ENCODE measurements at regions not wholly inside any gene's neighbourhood (a gene's known extent, or its start where the extent isn't known, plus 50 kb on each side); places are given as distances from the start of the nearest gene placed in this dataset.

DNA sequence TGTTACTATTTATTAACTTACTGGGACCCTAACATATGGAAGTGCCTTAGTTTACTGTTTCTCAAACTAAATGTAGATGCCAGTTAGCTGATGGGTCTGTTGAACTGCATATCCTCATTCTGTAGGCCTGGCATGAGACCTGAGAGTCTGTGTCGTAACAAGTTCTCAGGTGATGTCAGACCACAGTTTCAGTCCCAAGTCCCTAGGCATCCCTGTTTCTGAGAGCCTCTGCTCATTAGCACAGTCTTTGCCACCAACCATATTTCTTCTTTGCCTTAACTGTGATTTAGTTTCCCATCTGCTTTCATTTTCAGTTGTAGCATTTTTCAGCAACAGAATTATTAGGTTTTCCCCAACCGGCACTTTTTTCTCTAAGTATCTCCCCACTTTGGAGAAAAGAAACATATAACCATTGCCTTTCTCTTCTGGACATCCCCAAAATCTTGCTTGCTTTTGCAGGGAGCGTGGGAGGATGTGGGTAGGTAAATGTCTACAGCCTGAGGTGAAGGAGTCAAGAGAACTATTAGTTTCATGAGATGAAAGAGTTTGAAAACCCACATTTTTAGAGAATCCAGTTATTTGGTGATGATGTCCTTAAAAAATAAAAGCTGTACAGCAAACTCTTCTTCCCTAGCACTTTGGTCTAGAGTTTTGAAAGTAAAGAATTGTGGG lies 74.6 kb downstream of the NUDT12 start:
- H3K4me3 Mint-ChIP-seq, result no peak overlapping the region

GRCh38 chr5:103487218-103487617 lies 75.4 kb downstream of the NUDT12 start:
- no peaks in the 10 kb centered on the region for H3K9me3 Mint-ChIP-seq
- peak; percentile 65 for DNase-seq
- H3K4me1 Mint-ChIP-seq (ENCODE audit: low read depth), result peaks cover 35% of the 10 kb centered on the region
- no peak overlapping the region for H3K4me3 Mint-ChIP-seq
- TF ChIP-seq CTCF (IDR thresholded peaks at IDR 0.05), result peak; percentile 33; the same call in 1 of the 2 replicates
- H3K27ac Mint-ChIP-seq, result 0 out of 2 replicates have a peak overlapping the region, but pooled peaks have one; percentile 5
- no peaks in the 10 kb centered on the region for H3K36me3 Mint-ChIP-seq (ENCODE audit: low read depth)
- H3K27me3 Mint-ChIP-seq (ENCODE audit: insufficient read depth), result no peaks in the 10 kb centered on the region

More for the DNA sequence above, 74.6 kb downstream of the NUDT12 start:
- no peak for TF ChIP-seq CTCF (IDR thresholded peaks at IDR 0.05)
- no peaks in the 10 kb centered on the region for H3K36me3 Mint-ChIP-seq (ENCODE audit: low read depth)
- no peaks in the 10 kb centered on the region for H3K27me3 Mint-ChIP-seq (ENCODE audit: insufficient read depth)
- peaks cover 33% of the 10 kb centered on the region for H3K4me1 Mint-ChIP-seq (ENCODE audit: low read depth)
- no peaks in the 10 kb centered on the region for H3K9me3 Mint-ChIP-seq
- H3K27ac Mint-ChIP-seq, result no peak overlapping the region
- DNase-seq, result no peak

GRCh38 chr5:103486739-103487138 lies 75.8 kb downstream of the NUDT12 start:
- TF ChIP-seq CTCF (IDR thresholded peaks at IDR 0.05), result no peak
- Mint-ChIP-seq H3K27ac (no peak overlapping the region), H3K4me3 (no peak overlapping the region), H3K27me3 (ENCODE audit: insufficient read depth) (no peaks in the 10 kb centered on the region), H3K36me3 (ENCODE audit: low read depth) (no peaks in the 10 kb centered on the region), H3K9me3 (no peaks in the 10 kb centered on the region), H3K4me1 (ENCODE audit: low read depth) (peaks cover 38% of the 10 kb centered on the region)
- no peak for DNase-seq

DNA sequence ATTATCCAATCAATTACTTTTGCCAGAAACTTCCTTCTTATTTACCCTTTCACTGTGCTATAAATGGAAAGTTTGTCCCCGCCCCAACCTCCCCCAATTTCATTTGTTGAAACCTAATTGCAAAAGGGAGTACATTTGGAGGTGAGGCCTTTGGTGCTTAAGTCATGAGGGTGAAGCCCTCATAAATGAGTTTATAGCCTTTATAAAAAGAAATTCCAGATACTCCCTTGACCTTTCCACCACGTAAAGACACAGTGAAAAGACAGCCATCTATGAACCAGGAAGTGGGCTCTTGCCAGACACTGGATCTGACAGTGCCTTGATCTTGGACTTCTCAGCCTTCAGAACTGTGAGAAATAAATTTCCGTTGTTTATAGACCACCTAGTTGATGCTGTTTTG lies 82.3 kb downstream of the NUDT12 start:
- H3K9me3 Mint-ChIP-seq, result no peaks in the 10 kb centered on the region
- H3K4me1 Mint-ChIP-seq (ENCODE audit: low read depth), result peaks cover 34% of the 10 kb centered on the region
- no peak for DNase-seq
- no peak overlapping the region for H3K27ac Mint-ChIP-seq
- no peak overlapping the region for H3K4me3 Mint-ChIP-seq
- peaks cover 2% of the 10 kb centered on the region; the same call in 1 of the 2 replicates for H3K27me3 Mint-ChIP-seq (ENCODE audit: insufficient read depth)
- TF ChIP-seq CTCF (IDR thresholded peaks at IDR 0.05), result no peak
- no peaks in the 10 kb centered on the region for H3K36me3 Mint-ChIP-seq (ENCODE audit: low read depth)

GRCh38 chr5:103477678-103478077 lies 84.9 kb downstream of the NUDT12 start:
- peaks cover 60% of the 10 kb centered on the region for H3K4me1 Mint-ChIP-seq (ENCODE audit: low read depth)
- no peaks in the 10 kb centered on the region for H3K36me3 Mint-ChIP-seq (ENCODE audit: low read depth)
- H3K9me3 Mint-ChIP-seq, result no peaks in the 10 kb centered on the region
- no peak overlapping the region for H3K27ac Mint-ChIP-seq
- peaks cover 2% of the 10 kb centered on the region; the same call in 1 of the 2 replicates for H3K27me3 Mint-ChIP-seq (ENCODE audit: insufficient read depth)
- no peak for TF ChIP-seq CTCF (IDR thresholded peaks at IDR 0.05)
- no peak for DNase-seq
- no peak overlapping the region for H3K4me3 Mint-ChIP-seq
